Activated effector memory CD4-positive, alpha-beta T cell treated with anti-CD3 and anti-CD28 coated beads, Interleukin-2, amount 50 U/mL, for 16 hours (primary cell): ENCODE measurements at regions not wholly inside any gene's neighbourhood (a gene's known extent, or its start where the extent isn't known, plus 50 kb on each side); places are given as distances from the start of the nearest gene placed in this dataset.
A peak's percentile ranks its signal among the peaks of the same experiment; 100 is the strongest.
"Not testable (repeated sequence)": the region's sequence is repeated elsewhere in the genome, so short reads cannot be mapped to it uniquely, and the experiment has no call there.

Source experiments
- DNase-seq: peaks from one replicate; pipeline ENCODE4 v3.0.0-alpha.2; 2020

DNA sequence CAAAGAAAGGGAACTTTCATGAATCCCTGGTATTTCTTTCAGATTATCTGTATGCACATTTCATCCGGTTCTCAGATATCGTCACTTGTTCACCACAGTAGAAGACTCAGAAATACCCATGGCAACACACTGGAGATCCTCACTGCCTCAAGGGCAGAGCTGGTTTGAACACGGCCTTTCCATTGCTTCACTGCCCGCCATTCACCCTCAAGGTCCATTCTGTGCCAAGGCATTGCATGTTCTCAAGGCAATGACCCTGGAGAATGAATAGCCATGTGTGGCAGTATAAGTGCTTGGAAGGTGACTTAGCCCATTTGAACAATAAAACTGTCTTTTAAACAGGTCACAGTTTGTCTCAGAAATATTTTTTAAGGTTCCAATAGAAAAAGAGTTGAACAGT is 606.5 kb downstream of the IPMK start:
- DNase-seq, result no peak

DNA sequence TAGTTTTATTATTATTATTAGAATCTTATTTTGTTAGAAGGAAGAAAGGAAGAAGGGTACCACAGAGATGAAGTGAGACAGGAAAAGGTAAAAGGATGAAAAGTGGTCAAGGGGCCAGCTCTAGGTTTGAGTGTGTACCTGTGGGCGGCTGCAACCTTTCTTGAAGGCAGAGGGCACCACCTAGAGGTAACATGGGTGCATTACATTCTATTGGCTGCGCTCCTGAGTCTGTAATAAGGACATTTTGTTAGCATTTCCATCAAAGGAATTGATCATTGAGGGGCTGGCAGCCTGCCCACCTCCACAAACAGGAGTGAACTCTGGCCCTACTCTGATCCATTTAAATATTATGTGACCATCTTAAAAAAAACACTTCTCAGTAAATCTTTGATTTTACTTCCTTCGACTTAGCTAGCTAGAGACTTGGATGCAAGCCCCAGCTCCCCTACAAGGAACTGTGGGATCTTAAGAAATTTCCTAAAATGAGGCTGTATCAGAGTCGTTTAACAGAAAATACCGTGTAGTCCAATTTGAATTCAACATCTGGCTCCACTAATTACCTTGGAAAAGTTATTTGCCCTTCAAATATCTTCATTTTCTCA is 610.4 kb downstream of the IPMK start:
- no peak for DNase-seq

DNA sequence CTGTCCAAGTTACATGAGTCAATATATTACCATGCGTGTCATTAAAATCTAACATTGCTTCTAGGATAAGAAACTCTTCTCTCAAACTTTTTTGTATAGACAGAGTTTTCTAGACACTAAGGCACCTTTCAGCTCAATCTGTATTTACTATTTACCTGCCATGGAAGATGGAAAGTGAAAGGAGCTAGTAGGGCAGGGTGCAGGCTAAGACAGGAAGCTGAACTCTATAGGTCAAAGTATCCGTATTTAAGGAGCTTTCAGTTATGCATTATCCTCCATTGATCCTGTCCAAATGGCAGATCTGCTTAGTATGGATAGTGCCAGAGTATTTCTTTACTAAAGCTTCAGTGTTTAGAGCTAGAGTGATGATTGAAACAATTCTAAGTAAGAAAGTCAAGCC is 612.8 kb downstream of the IPMK start:
- DNase-seq, result no peak

DNA sequence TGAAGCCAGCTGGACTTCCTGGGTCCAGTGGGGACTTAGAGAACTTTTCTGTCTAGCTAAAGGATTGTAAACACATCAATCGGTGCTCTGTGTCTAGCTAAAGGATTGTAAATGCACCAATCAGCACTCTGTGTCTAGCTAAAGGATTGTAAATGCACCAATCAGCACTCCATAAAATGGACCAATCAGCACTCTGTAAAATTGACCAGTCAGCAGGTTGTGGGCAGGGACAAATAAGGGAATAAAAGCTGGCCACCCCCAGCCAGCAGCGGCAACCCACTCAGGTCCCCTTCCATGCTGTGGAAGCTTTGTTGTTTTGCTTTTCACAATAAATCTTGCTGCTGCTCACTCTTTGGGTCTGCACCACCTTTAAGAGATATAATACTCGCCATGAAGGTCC is 622.6 kb downstream of the IPMK start:
- DNase-seq, result not testable (repeated sequence)

DNA sequence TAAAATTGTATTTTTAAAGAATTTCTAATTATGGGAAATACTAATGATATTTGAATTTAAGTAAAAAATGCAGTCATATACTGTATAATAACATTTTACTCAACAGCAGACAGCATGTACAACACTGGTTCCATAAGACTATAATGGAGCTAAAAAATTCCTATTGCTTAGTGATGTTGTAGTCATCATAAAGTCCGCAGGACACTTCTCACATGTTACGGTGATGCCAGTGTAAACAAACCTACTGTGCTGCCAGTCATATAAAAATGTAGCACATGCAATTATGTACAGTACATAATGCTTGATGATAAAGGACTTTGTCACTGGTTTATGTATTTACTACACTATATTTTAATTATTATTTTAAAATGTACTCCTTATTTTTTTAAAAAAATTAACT is 629.3 kb downstream of the IPMK start:
- no peak for DNase-seq

DNA sequence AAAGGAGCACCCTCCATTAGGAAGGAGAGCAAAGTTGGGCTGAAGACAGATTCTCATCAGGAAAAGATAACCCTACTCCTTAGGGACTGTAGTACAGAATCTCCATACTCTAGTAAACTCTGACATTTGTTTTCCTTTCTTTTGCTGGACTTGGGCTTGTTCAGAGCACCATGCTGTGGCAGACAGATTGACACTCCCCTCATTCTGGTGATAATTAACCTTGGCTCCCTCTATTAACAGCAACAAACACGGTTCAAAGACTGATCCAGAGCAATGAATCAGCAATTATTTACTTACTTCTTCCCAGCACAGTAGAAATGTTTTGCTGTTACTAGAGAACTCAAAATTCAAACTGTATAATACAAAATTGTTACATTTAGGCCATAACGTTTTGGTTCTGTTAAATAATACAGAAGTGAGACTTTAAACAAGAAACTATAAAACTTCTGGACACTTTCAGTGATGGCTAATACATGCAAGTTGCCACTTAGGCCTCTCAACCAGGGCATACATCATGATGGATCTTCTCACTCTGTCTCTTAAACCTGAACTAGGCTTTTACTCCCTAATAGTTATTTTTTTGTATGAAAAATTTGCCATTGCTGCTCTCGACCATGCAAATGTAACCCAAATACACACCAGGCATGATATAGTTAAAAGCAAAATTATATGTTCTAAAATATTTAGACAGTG is 639.0 kb downstream of the IPMK start:
- DNase-seq, result no peak

DNA sequence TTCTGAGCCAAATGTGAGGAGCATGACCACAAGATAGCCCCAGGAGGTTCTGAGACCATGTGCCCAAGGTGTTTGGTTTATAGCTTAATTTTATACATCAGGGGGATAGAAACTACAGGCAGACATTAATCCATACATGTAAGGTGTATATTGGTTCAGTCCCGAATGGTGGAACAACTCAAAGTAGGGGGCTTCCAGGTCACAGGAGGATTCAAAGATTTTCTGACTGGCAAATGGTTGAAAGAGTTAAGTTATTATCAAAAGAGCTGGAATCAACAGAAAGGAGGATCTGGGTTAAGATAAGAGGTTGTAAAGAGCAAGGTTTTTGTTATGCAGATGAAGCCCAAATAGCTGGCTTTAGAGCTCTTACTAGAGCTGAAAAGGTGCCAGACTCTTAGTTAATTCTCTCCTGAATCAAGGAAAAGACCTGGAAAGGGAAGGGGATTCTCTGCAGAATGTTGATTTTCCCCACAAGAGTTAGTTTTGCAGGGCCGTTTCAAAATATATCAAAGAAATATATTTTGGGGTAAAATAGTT is 640.0 kb downstream of the IPMK start:
- DNase-seq, result no peak

DNA sequence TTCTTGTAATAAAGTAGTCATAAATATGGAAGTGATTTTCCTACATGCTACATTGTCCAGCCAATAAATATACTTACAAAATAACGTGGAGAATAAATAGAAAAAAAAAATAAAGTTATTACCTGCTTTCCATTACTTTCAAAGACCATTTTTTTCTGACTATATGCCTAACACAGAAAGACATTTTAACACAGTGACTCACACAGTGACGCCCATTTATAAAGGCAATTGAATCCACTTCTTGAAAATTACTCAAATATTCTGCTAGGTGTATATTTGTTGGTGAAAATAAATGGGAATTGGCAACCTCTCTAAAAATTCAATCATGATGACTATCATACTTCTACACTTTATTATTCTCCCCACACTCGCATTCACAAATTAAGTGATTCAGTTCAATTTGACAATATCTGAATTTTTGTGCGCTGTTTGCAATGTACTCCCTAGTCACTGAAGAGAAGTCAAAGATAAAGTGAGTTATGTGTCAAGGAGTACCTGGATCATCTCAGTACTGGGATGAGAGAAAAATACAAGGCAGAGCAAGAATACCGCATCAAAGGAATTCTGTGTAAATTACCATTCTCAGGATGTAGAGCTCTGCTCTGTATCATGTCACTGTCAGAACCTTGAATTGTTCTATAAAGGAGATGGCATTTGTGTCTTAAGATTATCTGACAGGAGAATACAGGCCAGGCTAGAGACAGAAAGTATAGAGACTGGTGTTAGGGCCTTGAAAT is 642.7 kb downstream of the IPMK start:
- DNase-seq, result no peak

DNA sequence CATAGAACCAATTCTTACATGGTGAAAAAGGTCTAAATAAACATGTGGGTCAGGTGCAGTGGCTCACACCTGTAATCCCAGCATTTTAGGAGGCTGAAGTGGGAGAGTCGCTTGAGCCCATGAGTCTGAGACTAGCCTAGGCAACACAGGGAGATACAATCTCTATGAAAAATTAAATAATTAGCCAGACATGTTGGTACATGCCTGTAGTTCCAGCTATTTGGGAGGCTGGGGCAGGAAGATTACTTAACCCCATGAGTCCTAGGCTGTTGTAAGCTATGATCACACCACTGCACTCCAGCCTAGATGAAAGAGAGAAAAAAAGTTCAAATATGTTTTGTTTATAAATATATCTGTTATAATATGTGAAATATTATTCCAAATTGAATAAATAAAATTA is 643.6 kb downstream of the IPMK start:
- no peak for DNase-seq

DNA sequence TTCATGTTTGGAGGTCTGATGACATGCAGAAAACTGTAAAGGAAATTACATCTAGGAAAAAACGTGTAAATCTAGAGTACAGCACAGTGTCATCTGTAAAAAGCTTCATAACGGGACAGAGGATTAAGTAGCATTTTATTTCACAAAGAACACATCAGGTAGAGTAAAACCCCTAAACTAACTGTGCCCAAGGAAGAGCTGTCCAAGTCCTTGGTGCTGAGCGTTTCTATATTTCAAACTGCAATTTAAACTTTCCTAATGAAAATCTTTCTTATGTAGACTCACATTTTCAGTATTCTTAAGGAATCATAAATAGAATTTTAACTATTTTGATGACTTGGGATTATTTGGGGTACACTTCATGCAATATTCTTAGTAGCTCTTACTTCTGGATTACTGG is 646.2 kb downstream of the IPMK start:
- DNase-seq, result no peak

DNA sequence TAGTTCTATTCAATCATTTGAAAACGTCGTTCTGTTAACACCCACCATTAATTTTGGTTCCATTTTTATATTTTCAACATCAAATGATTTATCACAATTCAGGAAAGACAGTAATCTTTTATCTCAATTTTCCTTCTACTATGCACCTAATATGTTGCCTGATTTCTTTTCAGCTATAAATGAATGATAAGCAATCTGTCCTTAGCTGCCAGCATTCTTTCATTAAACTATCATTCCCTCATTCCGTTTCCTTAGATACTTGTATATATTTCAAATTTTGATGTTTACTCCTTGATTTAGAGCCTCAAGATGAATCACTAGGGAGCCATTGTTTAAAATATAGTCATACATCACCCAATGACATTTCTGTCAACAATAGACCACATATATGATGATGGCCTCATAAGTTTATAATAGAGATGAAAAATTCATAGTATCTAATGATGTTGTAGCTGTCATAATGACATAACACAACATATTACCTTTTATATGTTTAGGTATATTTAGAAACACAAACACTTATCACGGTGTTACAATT is 661.7 kb downstream of the IPMK start:
- DNase-seq, result no peak

DNA sequence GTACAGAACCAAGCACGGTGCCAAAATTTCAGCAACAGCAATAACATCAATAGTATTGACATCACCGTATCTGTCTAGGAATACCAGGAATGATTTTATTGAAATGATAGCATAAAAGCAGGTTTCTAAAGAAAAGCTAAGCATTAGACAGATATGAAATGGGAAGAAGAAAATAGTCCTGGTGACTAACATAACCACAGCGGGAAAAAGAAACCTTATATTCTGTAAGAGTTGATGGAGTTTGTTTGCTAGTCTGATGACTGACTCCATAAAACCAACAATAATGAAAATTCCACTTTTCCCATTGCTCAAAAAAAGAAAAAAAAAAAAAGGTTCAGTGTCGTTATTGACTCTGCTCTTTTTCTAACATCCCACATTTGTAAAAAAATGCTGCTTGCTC is 668.3 kb downstream of the IPMK start:
- DNase-seq, result no peak

DNA sequence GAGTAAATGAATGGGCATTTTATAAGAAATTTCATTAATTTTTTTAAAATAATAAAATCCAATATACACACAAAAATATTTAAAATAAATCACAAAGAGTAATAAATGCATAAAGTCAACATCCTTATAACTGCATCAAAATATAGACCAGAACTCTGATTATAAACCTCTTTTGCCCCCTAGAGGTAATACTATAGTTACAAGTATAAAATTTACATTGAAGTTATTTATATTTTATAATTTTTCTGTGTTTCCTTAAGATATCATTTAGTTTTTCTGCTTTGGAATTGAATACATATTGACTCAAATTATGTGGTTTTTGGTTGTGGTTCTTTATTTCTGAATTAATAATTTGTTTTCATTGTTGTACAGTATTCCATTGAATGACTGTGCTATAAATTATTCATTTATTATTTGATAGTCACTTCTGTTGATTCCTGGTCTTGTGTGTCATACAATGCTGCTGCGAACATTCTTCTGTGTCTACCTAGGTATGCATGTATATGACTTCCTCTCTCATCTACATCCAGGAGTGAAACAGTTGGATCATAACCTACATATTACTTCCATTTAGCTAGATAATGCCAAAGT is 673.6 kb downstream of the IPMK start:
- no peak for DNase-seq

DNA sequence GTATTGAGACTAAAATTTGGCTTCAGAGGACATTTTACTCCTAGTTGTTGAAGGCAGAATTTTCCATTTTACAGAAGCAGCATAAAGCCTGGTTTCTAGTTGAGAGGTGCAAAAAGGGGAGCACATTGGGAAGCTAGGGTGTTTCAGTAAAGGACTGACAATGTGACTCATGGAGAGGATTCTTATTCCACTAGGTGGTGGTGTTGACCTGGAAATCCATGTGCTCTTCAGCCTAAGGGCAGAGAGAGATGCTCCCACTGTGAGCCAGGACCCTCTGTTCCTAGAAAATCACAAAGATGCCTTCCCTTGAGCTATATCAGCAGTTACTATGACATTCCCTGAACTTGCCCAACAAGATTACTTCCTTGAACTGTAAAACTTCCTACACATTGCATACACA is 687.8 kb downstream of the IPMK start:
- no peak for DNase-seq

DNA sequence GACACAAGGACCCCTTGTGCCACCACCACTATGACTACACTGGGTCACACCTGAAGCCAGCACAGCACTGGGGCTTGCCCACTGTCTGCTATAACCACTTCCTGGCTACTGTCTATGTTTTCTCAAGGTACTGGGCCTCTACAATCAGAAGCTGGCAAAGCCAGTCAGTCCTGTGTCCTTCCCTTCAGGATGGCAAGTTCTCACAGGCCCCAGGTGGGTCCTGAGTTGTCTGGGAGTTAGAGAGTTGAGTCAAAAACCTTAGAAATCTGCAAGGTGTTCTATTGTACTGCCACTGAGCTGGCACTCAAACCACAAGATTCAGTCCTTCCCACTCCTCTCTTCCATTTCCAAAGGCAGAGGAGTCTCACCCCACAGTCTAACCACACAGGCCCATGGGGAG is 705.5 kb downstream of the IPMK start:
- DNase-seq, result no peak

DNA sequence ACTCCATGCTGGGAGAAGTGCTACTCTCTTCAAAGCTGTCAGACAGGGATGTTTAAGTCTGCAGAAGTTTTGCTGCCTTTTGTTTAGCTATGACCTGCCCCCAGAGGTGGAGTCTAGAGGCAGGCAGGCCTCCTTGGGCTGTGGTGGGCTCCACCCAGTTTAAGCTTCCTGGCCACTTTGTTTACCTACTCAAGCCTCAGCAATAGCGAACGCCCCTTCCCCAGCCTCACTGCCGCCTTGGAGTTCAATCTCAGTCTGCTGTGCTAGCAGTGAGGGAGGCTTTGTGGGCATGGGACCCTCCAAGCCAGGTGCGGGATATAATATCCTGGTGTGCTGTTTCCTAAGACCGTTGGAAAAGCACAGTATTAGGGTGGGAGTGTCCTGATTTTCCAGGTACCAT is 715.9 kb downstream of the IPMK start:
- DNase-seq, result not testable (repeated sequence)

DNA sequence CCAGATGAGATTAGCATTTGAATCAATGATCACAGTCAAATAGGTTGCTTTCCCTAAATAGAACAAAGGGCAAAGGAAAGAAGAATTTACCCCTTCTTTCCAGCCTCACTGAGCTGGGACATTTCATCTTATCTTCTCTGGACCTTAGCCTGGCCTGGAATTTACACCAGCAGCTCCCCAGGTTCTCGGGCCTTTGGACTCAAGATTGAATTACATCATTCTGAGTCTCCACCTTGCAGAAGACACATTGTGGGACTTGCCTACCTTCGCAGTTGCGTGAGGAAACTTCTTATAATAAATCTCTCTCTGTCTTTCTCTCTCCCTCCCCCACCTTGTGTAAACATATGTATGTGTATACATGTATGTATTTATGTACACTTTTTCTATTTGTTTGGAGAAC is 732.4 kb downstream of the IPMK start:
- DNase-seq, result no peak

DNA sequence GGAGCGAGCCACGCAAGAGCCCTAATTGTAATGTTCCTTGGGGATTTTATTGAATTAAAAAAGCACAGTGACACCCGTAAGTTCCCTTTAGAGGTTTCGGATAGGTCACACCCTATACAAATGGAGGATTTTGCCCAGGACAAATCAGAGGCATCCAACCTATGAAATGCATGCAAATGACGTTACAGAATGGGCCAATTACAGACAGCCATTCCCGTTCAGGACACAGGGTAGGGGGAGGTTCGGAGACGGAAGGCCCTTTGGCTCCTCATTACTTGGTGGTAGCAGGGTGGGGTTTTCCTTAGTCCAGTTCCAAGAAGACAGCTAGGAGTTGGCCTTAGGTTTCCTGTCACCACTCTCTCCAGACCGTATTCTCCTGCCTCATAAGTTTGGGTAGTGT is 754.1 kb downstream of the IPMK start:
- DNase-seq, result no peak

DNA sequence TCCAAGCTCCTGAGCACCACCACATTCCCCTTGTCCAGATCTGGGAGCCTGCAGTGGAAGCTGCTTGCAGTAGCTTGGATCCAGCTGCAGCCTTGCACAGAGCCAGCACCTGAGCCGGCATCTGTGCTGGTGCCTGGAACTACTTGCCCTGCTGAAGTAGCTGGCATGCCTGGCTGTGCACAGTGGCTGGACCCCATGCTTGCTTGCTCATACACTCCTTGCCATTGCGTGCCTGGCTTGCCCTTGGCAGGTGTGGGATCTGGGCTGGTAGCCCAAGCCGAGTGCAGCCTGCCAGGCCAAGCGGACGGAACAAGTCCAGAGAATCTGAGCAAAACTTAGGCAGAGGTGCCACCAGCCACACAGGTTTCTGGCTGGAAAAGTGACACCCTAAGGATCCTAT is 759.9 kb downstream of the IPMK start:
- DNase-seq, result no peak

DNA sequence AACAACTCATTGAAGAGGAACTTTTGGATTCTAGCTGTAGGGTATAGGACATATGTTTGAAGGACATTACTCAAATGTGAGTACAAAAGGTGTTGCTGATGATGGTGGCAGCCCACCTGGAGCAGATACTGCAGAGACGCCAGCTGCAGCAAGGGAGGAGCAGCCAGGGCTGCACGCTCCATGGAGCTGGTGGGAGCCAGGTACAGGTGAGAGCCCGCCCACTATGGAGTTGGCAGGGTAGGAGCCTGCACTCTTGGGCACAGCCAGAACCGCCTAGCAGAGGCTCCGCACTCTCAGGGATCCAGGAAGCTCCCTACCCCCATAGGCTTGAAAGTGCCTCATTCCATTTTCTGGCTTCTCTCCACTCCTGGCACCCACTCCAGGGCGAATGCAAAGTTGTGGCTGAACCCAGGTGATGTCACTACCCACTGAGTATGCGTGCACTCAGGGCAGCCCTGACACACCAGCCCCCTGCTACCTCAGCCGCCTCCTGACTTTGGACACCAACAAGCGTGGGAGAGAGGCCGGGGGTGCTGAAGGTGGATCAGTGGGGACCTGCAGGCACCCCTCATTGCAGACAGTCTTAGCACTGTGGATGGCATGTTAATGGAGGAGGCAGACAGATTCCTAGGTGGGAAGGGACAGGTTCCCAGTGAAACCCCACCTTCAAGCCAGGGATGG is 761.1 kb downstream of the IPMK start:
- peak; percentile 56 for DNase-seq

DNA sequence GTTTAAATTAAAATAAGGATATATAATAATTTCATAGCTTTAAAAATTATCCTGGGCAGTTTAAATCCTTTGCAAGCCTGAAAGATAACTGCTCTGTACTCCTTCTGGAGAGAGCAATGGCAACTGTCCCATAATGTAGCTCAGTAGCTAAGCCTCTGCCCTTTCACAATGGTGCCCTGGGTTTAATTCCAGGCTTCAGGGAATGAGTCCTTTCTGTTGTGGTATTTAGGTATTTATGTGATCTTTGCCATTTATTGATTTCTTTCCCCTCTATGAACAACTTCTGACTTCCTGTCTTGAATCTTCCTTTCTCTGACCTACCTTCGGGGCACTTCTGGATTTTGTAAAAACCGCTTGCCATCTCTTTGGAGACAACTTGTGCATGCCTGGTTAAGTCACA is 773.2 kb downstream of the IPMK start:
- DNase-seq, result no peak

DNA sequence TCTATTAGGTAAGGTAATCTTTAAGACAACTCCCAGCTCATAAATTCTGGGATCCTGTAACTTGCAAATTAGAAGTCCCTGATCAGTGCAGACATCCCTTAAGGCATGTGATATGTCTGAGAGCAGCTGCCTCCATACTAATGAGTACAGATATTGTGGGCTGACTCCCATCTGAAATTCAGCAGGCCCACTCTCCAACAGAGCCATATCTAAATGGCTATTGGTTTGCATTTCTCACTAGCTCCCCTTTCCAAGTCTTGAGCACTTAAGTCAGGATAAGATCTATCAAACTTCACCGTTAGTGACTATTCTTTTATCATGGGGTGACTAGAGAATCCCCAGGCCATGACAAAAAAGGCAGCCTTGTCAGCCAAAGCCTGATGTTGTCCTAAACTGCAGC is 785.4 kb downstream of the IPMK start:
- DNase-seq, result no peak
